ENCODE measurements at regions not wholly inside any gene's neighbourhood (a gene's known extent, or its start where the extent isn't known, plus 50 kb on each side); places are given as distances from the start of the nearest gene placed in this dataset.
"Not testable (repeated sequence)": the region's sequence is repeated elsewhere in the genome, so short reads cannot be mapped to it uniquely, and the experiment has no call there.

- DNase-seq: no peak
These were observed 287.9 kb upstream of the PODXL start for GRCh38 chr7:131844369-131844768.

- no peak for DNase-seq
These were observed 287.5 kb upstream of the PODXL start for GRCh38 chr7:131843898-131844331.

- no peak for DNase-seq
These were observed 283.7 kb upstream of the PODXL start for GRCh38 chr7:131839967-131840690.

- DNase-seq: no peak
These were observed 280.3 kb upstream of the PODXL start for GRCh38 chr7:131836733-131837132.

GRCh38 chr7:131835141-131835540, 278.7 kb upstream of the PODXL start:
- DNase-seq: no peak

- DNase-seq: no peak
These were observed 274.3 kb upstream of the PODXL start for GRCh38 chr7:131830681-131831080.

- DNase-seq: no peak
These were observed 273.6 kb upstream of the PODXL start for GRCh38 chr7:131829947-131830558.

GRCh38 chr7:131827421-131827820, 271.0 kb upstream of the PODXL start:
- DNase-seq: no peak

GRCh38 chr7:131826960-131827359, 270.5 kb upstream of the PODXL start:
- no peak for DNase-seq

GRCh38 chr7:131823961-131824440, 267.6 kb upstream of the PODXL start:
- DNase-seq: not testable (repeated sequence)

- DNase-seq: no peak
These were observed 263.5 kb upstream of the PODXL start for GRCh38 chr7:131819891-131820290.

GRCh38 chr7:131816391-131817007, 260.1 kb upstream of the PODXL start:
- no peak for DNase-seq

GRCh38 chr7:131808736-131809135, 252.3 kb upstream of the PODXL start:
- DNase-seq: no peak

- DNase-seq: not testable (repeated sequence)
These were observed 251.7 kb upstream of the PODXL start for GRCh38 chr7:131808156-131808555.

- no peak for DNase-seq
These were observed 247.4 kb upstream of the PODXL start for GRCh38 chr7:131803816-131804215.

GRCh38 chr7:131802195-131802864, 245.9 kb upstream of the PODXL start:
- DNase-seq: no peak

GRCh38 chr7:131800531-131800930, 244.1 kb upstream of the PODXL start:
- DNase-seq: no peak

- DNase-seq: no peak
These were observed 243.6 kb upstream of the PODXL start for GRCh38 chr7:131800008-131800407.

- no peak for DNase-seq
These were observed 241.4 kb upstream of the PODXL start for GRCh38 chr7:131797841-131798240.

- no peak for DNase-seq
These were observed 239.0 kb upstream of the PODXL start for GRCh38 chr7:131795400-131795799.

GRCh38 chr7:131792311-131792710, 235.9 kb upstream of the PODXL start:
- no peak for DNase-seq

GRCh38 chr7:131787101-131787500, 230.7 kb upstream of the PODXL start:
- DNase-seq: no peak

GRCh38 chr7:131786204-131786603, 229.8 kb upstream of the PODXL start:
- no peak for DNase-seq

GRCh38 chr7:131778601-131779000, 222.2 kb upstream of the PODXL start:
- no peak for DNase-seq

Data from GDM1 (cell line).